ENCODE measurements at regions not wholly inside any gene's neighbourhood (a gene's known extent, or its start where the extent isn't known, plus 50 kb on each side); places are given as distances from the start of the nearest gene placed in this dataset.
A peak's percentile ranks its signal among the peaks of the same experiment; 100 is the strongest.

- no peak for DNase-seq
These were observed 465.4 kb upstream of the CCL2 start for GRCh38 chr17:33789658-33790057.

GRCh38 chr17:33797181-33797580 lies 457.9 kb upstream of the CCL2 start:
- no peak for DNase-seq

- no peak for DNase-seq
These were observed 456.8 kb upstream of the CCL2 start for GRCh38 chr17:33798308-33798707.

GRCh38 chr17:33802349-33803198 lies 452.5 kb upstream of the CCL2 start:
- DNase-seq, result peak in 2 of 3 donors; percentile 35 to 37

GRCh38 chr17:33803199-33803685 lies 451.8 kb upstream of the CCL2 start:
- peak; percentile 39 to 57 (median 43) for DNase-seq

GRCh38 chr17:33803686-33804085 lies 451.4 kb upstream of the CCL2 start:
- no peak for DNase-seq

GRCh38 chr17:33804401-33804800 lies 450.7 kb upstream of the CCL2 start:
- DNase-seq, result peak in 2 of 3 donors; percentile 11 to 28

- no peak for DNase-seq
These were observed 448.5 kb upstream of the CCL2 start for GRCh38 chr17:33806631-33807030.

- no peak for DNase-seq
These were observed 445.3 kb upstream of the CCL2 start for GRCh38 chr17:33809748-33810147.

GRCh38 chr17:33811004-33811760 lies 443.9 kb upstream of the CCL2 start:
- DNase-seq, result no peak

- no peak for DNase-seq
These were observed 443.0 kb upstream of the CCL2 start for GRCh38 chr17:33811984-33812577.

- DNase-seq, result no peak
These were observed 440.2 kb upstream of the CCL2 start for GRCh38 chr17:33814852-33815251.

GRCh38 chr17:33816036-33816435 lies 439.0 kb upstream of the CCL2 start:
- no peak for DNase-seq

GRCh38 chr17:33816842-33817617 lies 438.1 kb upstream of the CCL2 start:
- no peak for DNase-seq

GRCh38 chr17:33819539-33819938 lies 435.5 kb upstream of the CCL2 start:
- no peak for DNase-seq

GRCh38 chr17:33832262-33832661 lies 422.8 kb upstream of the CCL2 start:
- DNase-seq, result no peak

- no peak for DNase-seq
These were observed 417.8 kb upstream of the CCL2 start for GRCh38 chr17:33837281-33837680.

GRCh38 chr17:33838281-33838680 lies 416.8 kb upstream of the CCL2 start:
- DNase-seq, result no peak

- no peak for DNase-seq
These were observed 407.2 kb upstream of the CCL2 start for GRCh38 chr17:33847900-33848299.

- no peak for DNase-seq
These were observed 406.7 kb upstream of the CCL2 start for GRCh38 chr17:33848433-33848832.

- no peak for DNase-seq
These were observed 400.5 kb upstream of the CCL2 start for GRCh38 chr17:33854596-33854995.

- no peak for DNase-seq
These were observed 397.0 kb upstream of the CCL2 start for GRCh38 chr17:33858121-33858520.

- no peak for DNase-seq
These were observed 396.4 kb upstream of the CCL2 start for GRCh38 chr17:33858682-33859081.

Data from suppressor macrophage treated with lipopolysaccharide for 1 hour (primary cell).